ENCODE measurements at regions not wholly inside any gene's neighbourhood (a gene's known extent, or its start where the extent isn't known, plus 50 kb on each side); places are given as distances from the start of the nearest gene placed in this dataset.

- ChIA-PET POLR2A (no interaction called here), CTCF (no interaction called here)
- Mint-ChIP-seq H3K9me3 (ENCODE audit: insufficient read depth) (no peaks in the 10 kb centered on the region), H3K27ac (no peak overlapping the region), H3K27me3 (ENCODE audit: low read depth) (no peaks in the 10 kb centered on the region), H3K4me1 (ENCODE audit: low read depth) (no peaks in the 10 kb centered on the region), H3K36me3 (ENCODE audit: low read depth) (no peaks in the 10 kb centered on the region), H3K4me3 (no peak overlapping the region)
- DNase-seq (no peak), ATAC-seq (no peak)
These were observed 184.5 kb upstream of the NTM start for GRCh38 chr11:131185915-131186314.

- no peaks in the 10 kb centered on the region for H3K9me3 Mint-ChIP-seq (ENCODE audit: insufficient read depth)
- H3K27me3 Mint-ChIP-seq (ENCODE audit: low read depth), result no peaks in the 10 kb centered on the region
- ChIA-PET CTCF (no interaction called here), POLR2A (no interaction called here)
- H3K27ac Mint-ChIP-seq, result no peak overlapping the region
- ATAC-seq (no peak), DNase-seq (no peak)
- H3K4me3 Mint-ChIP-seq, result no peak overlapping the region
- no peaks in the 10 kb centered on the region for H3K36me3 Mint-ChIP-seq (ENCODE audit: low read depth)
- no peaks in the 10 kb centered on the region for H3K4me1 Mint-ChIP-seq (ENCODE audit: low read depth)
These were observed 183.8 kb upstream of the NTM start for GRCh38 chr11:131186629-131187101.

- DNase-seq, result no peak
- ATAC-seq, result no peak
- H3K4me3 Mint-ChIP-seq, result no peak overlapping the region
- no peaks in the 10 kb centered on the region for H3K36me3 Mint-ChIP-seq (ENCODE audit: low read depth)
- no peaks in the 10 kb centered on the region for H3K27me3 Mint-ChIP-seq (ENCODE audit: low read depth)
- H3K27ac Mint-ChIP-seq, result no peak overlapping the region
- no peaks in the 10 kb centered on the region for H3K4me1 Mint-ChIP-seq (ENCODE audit: low read depth)
- ChIA-PET CTCF (no interaction called here), POLR2A (no interaction called here)
- no peaks in the 10 kb centered on the region for H3K9me3 Mint-ChIP-seq (ENCODE audit: insufficient read depth)
These were observed 180.0 kb upstream of the NTM start for GRCh38 chr11:131190446-131190845.

GRCh38 chr11:131191606-131192005 is 178.8 kb upstream of the NTM start:
- POLR2A ChIA-PET, result no interaction called here
- CTCF ChIA-PET, result no interaction called here
- no peak for ATAC-seq
- Mint-ChIP-seq H3K36me3 (ENCODE audit: low read depth) (no peaks in the 10 kb centered on the region), H3K4me1 (ENCODE audit: low read depth) (no peaks in the 10 kb centered on the region), H3K9me3 (ENCODE audit: insufficient read depth) (no peaks in the 10 kb centered on the region), H3K27ac (no peak overlapping the region), H3K4me3 (no peak overlapping the region), H3K27me3 (ENCODE audit: low read depth) (no peaks in the 10 kb centered on the region)
- no peak for DNase-seq

GRCh38 chr11:131192628-131193027 is 177.8 kb upstream of the NTM start:
- H3K4me1 Mint-ChIP-seq (ENCODE audit: low read depth), result no peaks in the 10 kb centered on the region

GRCh38 chr11:131193031-131193501 is 177.3 kb upstream of the NTM start:
- ChIA-PET CTCF (no interaction called here), POLR2A (no interaction called here)
- Mint-ChIP-seq H3K9me3 (ENCODE audit: insufficient read depth) (no peaks in the 10 kb centered on the region), H3K27me3 (ENCODE audit: low read depth) (no peaks in the 10 kb centered on the region), H3K4me1 (ENCODE audit: low read depth) (no peaks in the 10 kb centered on the region), H3K4me3 (no peak overlapping the region), H3K36me3 (ENCODE audit: low read depth) (no peaks in the 10 kb centered on the region), H3K27ac (no peak overlapping the region)
- ATAC-seq (no peak), DNase-seq (no peak)

More at GRCh38 chr11:131192628-131193027, 177.8 kb upstream of the NTM start:
- H3K27ac Mint-ChIP-seq, result no peak overlapping the region
- H3K36me3 Mint-ChIP-seq (ENCODE audit: low read depth), result no peaks in the 10 kb centered on the region
- DNase-seq, result no peak
- no peak overlapping the region for H3K4me3 Mint-ChIP-seq
- H3K27me3 Mint-ChIP-seq (ENCODE audit: low read depth), result no peaks in the 10 kb centered on the region
- H3K9me3 Mint-ChIP-seq (ENCODE audit: insufficient read depth), result no peaks in the 10 kb centered on the region
- no peak for ATAC-seq
- CTCF ChIA-PET, result no interaction called here
- POLR2A ChIA-PET, result no interaction called here

- CTCF ChIA-PET, result no interaction called here
- no peaks in the 10 kb centered on the region for H3K36me3 Mint-ChIP-seq (ENCODE audit: low read depth)
- no peaks in the 10 kb centered on the region for H3K4me1 Mint-ChIP-seq (ENCODE audit: low read depth)
- H3K27ac Mint-ChIP-seq, result no peak overlapping the region
- no peaks in the 10 kb centered on the region for H3K9me3 Mint-ChIP-seq (ENCODE audit: insufficient read depth)
- no peak overlapping the region for H3K4me3 Mint-ChIP-seq
- H3K27me3 Mint-ChIP-seq (ENCODE audit: low read depth), result no peaks in the 10 kb centered on the region
- ATAC-seq (no peak), DNase-seq (no peak)
- POLR2A ChIA-PET, result no interaction called here
These were observed 175.7 kb upstream of the NTM start for GRCh38 chr11:131194726-131195125.

- ChIA-PET POLR2A (no interaction called here), CTCF (no interaction called here)
- no peak for ATAC-seq
These were observed 174.5 kb upstream of the NTM start for GRCh38 chr11:131195661-131196517.

GRCh38 chr11:131198161-131199014 is 172.0 kb upstream of the NTM start:
- CTCF ChIA-PET, result no interaction called here
- POLR2A ChIA-PET, result no interaction called here
- H3K27me3 Mint-ChIP-seq (ENCODE audit: low read depth), result no peaks in the 10 kb centered on the region
- no peak overlapping the region for H3K4me3 Mint-ChIP-seq
- H3K9me3 Mint-ChIP-seq (ENCODE audit: insufficient read depth), result no peaks in the 10 kb centered on the region
- H3K4me1 Mint-ChIP-seq (ENCODE audit: low read depth), result no peaks in the 10 kb centered on the region
- H3K27ac Mint-ChIP-seq, result no peak overlapping the region
- no peaks in the 10 kb centered on the region for H3K36me3 Mint-ChIP-seq (ENCODE audit: low read depth)
- ATAC-seq (no peak), DNase-seq (no peak)

More at GRCh38 chr11:131195661-131196517, 174.5 kb upstream of the NTM start:
- Mint-ChIP-seq H3K4me1 (ENCODE audit: low read depth) (no peaks in the 10 kb centered on the region), H3K27ac (no peak overlapping the region), H3K9me3 (ENCODE audit: insufficient read depth) (no peaks in the 10 kb centered on the region), H3K36me3 (ENCODE audit: low read depth) (no peaks in the 10 kb centered on the region), H3K27me3 (ENCODE audit: low read depth) (no peaks in the 10 kb centered on the region), H3K4me3 (no peak overlapping the region)
- no peak for DNase-seq

- DNase-seq (no peak), ATAC-seq (no peak)
- no peaks in the 10 kb centered on the region for H3K4me1 Mint-ChIP-seq (ENCODE audit: low read depth)
- H3K9me3 Mint-ChIP-seq (ENCODE audit: insufficient read depth), result no peaks in the 10 kb centered on the region
- CTCF ChIA-PET, result no interaction called here
- POLR2A ChIA-PET, result no interaction called here
- H3K27me3 Mint-ChIP-seq (ENCODE audit: low read depth), result no peaks in the 10 kb centered on the region
- H3K4me3 Mint-ChIP-seq, result no peak overlapping the region
- H3K36me3 Mint-ChIP-seq (ENCODE audit: low read depth), result no peaks in the 10 kb centered on the region
- H3K27ac Mint-ChIP-seq, result no peak overlapping the region
These were observed 171.5 kb upstream of the NTM start for GRCh38 chr11:131199015-131199280.

- Mint-ChIP-seq H3K36me3 (ENCODE audit: low read depth) (no peaks in the 10 kb centered on the region), H3K4me3 (no peak overlapping the region), H3K27ac (no peak overlapping the region), H3K9me3 (ENCODE audit: insufficient read depth) (no peaks in the 10 kb centered on the region), H3K27me3 (ENCODE audit: low read depth) (no peaks in the 10 kb centered on the region), H3K4me1 (ENCODE audit: low read depth) (no peaks in the 10 kb centered on the region)
- DNase-seq, result no peak
- ChIA-PET CTCF (no interaction called here), POLR2A (no interaction called here)
- ATAC-seq, result no peak
These were observed 168.7 kb upstream of the NTM start for GRCh38 chr11:131201674-131202073.

- CTCF ChIA-PET, result no interaction called here
These were observed 167.4 kb upstream of the NTM start for GRCh38 chr11:131203040-131203439.

More at GRCh38 chr11:131203040-131203439, 167.4 kb upstream of the NTM start:
- Mint-ChIP-seq H3K36me3 (ENCODE audit: low read depth) (no peaks in the 10 kb centered on the region), H3K4me1 (ENCODE audit: low read depth) (no peaks in the 10 kb centered on the region), H3K4me3 (no peak overlapping the region), H3K27ac (no peak overlapping the region), H3K27me3 (ENCODE audit: low read depth) (no peaks in the 10 kb centered on the region), H3K9me3 (ENCODE audit: insufficient read depth) (no peaks in the 10 kb centered on the region)
- DNase-seq, result no peak
- POLR2A ChIA-PET, result no interaction called here
- ATAC-seq, result no peak
